ENCODE measurements at regions not wholly inside any gene's neighbourhood (a gene's known extent, or its start where the extent isn't known, plus 50 kb on each side); places are given as distances from the start of the nearest gene placed in this dataset.

DNA sequence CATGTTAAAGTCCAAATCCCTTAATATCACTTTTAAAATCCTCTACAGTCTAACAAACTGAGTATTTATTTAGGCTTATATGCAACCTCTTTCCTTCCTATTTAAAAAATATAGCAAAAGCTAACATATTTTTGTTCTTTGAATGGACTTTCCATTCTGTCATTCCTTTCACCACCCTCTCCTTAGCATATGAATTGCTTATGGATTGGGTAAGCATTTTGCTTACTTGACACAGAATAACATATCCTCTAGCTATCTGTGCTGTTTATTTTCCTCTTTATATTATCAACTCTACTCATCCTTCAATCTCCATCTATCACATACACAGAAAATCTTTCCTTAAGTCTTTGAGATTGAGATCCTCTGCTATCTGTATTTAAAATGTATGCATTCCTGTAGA, 206.1 kb upstream of the NEIL3 start:
- CTCF ChIA-PET, result interaction anchor here (1.9 kb wide), 1 partner anchor 12 kb away, joined by 4 read pairs; no protein-coding TSS in a partner anchor
- POLR2A ChIA-PET, result no interaction called here
- TF ChIP-seq, protein P1, sequence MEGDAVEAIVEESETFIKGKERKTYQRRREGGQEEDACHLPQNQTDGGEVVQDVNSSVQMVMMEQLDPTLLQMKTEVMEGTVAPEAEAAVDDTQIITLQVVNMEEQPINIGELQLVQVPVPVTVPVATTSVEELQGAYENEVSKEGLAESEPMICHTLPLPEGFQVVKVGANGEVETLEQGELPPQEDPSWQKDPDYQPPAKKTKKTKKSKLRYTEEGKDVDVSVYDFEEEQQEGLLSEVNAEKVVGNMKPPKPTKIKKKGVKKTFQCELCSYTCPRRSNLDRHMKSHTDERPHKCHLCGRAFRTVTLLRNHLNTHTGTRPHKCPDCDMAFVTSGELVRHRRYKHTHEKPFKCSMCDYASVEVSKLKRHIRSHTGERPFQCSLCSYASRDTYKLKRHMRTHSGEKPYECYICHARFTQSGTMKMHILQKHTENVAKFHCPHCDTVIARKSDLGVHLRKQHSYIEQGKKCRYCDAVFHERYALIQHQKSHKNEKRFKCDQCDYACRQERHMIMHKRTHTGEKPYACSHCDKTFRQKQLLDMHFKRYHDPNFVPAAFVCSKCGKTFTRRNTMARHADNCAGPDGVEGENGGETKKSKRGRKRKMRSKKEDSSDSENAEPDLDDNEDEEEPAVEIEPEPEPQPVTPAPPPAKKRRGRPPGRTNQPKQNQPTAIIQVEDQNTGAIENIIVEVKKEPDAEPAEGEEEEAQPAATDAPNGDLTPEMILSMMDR (IDR thresholded peaks at IDR 0.05; ENCODE audit: control extremely low read depth, extremely low read depth, low read depth, missing control alignments), result no peak

DNA sequence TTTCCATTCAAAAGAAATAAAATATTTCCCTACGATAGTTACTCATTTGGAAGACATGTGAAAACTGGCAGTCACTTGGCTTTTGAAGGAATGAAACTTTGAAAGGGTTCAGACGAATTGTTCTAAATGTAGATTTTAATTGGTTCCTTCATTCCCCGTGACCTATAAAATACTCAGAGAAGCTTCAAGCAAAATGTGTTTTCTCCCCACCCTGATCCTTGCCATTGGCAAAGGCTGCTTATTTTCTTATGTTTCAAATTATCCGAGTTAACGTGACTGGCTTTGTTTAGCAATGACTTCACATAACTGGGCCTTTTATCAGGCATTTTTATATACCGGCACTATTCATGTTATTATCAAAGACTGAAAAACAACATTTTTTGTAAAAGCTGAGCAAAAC, 204.1 kb upstream of the NEIL3 start:
- TF ChIP-seq, protein P1 (IDR thresholded peaks at IDR 0.05; ENCODE audit: control extremely low read depth, extremely low read depth, low read depth, missing control alignments), result no peak
- no peak for DNase-seq (ENCODE audit: extremely low spot score)
- ChIA-PET POLR2A (no interaction called here), CTCF (no interaction called here)

More for the DNA sequence above, 206.1 kb upstream of the NEIL3 start:
- DNase-seq (ENCODE audit: extremely low spot score), result no peak

DNA sequence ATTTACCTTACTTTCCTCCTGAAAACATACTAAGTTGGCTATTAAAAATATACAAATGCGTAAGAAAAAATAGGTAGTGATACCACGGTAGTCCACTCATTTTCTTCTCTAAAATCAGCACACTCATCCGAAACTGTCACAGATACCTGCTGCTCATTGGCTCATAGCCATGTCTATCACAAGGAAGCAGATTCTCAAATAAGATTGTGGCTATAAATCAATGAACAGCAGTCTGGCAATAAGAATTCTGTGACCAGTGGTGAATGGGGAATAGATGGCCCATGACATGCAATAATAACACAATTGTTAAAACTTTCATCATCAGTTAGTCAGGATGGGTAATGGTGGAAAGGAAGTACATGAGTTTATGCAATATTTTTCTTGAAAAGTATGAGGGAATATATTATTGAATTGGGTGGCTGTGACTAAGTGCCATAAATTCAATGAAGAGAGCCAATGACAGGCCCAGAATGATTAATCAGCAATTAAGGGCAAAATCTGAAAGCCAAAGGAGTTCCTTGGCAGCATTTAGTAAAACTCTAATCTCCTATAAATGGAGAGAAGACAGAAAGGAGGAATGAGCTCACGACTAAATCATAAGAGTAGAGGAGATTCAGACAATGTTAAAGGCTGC, 202.3 kb upstream of the NEIL3 start:
- POLR2A ChIA-PET, result no interaction called here
- CTCF ChIA-PET, result interaction anchor here (0.9 kb wide), 1 partner anchor 13 kb away, joined by 3 read pairs; no protein-coding TSS in a partner anchor
- no peak for DNase-seq (ENCODE audit: extremely low spot score)
- TF ChIP-seq, protein P1 (IDR thresholded peaks at IDR 0.05; ENCODE audit: control extremely low read depth, extremely low read depth, low read depth, missing control alignments), result no peak

DNA sequence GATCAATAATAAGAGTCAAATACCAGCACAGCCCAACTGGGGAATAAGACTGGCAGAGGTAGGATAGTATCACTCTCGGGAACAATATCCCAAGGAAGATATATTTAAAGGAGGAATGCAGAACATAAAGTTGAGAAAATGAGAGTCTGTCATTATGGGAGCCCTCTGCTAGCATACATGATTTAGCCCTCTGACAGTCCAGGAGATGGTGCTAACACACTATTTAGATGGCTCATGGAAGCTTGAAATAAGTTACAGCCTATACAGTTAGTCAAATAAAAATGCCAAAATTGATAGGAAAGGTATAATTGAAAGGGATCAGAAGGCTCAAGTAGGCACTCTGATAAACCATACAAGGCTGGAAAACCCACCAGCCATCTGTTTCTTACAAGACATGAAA, 201.0 kb upstream of the NEIL3 start:
- ChIA-PET POLR2A (no interaction called here), CTCF (no interaction called here)
- no peak for DNase-seq (ENCODE audit: extremely low spot score)
- TF ChIP-seq, protein P1 (IDR thresholded peaks at IDR 0.05; ENCODE audit: control extremely low read depth, extremely low read depth, low read depth, missing control alignments), result no peak

DNA sequence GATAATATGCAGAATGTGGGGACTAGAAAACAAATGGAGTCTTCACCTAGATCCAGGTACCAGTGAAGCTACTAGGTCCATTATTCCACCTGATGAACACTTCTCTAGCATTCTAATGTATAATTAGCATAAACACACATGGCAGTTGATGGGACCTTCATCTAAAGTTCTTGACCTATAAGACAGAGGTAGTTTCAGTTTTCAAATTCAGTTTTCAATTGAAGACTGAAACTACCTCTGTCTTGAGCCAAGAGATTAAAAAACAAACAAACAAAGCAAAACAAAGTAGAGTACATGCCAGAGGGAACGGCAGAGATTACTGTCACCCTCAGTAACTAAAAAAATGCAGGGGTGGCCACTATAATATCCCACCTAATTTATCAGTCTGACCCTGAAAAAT, 199.9 kb upstream of the NEIL3 start:
- POLR2A ChIA-PET, result no interaction called here
- TF ChIP-seq, protein P1 (IDR thresholded peaks at IDR 0.05; ENCODE audit: control extremely low read depth, extremely low read depth, low read depth, missing control alignments), result no peak
- DNase-seq (ENCODE audit: extremely low spot score), result no peak
- CTCF ChIA-PET, result no interaction called here

DNA sequence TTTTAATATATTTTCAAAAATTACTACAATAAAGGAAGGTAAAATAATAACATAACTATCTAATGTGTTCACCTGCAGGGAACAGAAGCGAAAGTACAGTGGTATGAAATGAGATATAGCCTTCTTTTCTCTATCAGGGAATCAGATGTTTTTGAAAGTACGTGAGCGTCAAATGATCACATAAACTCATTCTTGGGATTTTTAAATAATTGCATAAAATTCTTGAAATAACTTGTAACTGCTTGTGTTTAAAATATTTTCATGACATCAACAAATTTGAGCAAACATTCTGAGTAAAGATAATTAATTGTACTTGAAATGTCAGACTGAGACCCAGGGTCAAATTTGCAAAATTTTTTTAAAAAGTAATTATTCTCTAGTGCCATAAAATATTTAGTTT, 193.5 kb upstream of the NEIL3 start:
- TF ChIP-seq, protein P1 (IDR thresholded peaks at IDR 0.05; ENCODE audit: control extremely low read depth, extremely low read depth, low read depth, missing control alignments), result no peak
- DNase-seq (ENCODE audit: extremely low spot score), result no peak
- ChIA-PET POLR2A (no interaction called here), CTCF (no interaction called here)
